ENCODE measurements at regions not wholly inside any gene's neighbourhood (a gene's known extent, or its start where the extent isn't known, plus 50 kb on each side); places are given as distances from the start of the nearest gene placed in this dataset.

DNA sequence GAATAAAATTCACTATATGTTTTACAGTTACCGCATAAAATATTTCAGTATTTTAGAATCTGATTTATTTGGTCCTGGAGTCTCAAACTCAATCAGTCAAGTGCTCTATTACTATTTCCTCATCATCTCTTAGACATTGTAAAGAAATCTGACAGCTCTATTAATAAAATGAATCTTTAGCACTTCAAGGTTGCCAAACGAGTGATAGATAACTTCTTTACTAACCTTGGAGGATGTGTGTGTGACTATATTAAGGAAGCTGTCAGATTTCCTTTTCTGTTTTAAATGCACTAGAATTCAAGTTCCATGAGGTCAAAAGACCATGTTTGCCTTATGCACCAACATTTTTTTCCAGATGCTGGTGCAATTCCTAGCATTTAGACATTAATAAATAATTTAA is 389.8 kb upstream of the AZI2 start:
- Histone ChIP-seq H3K36me3 (no peaks in the 10 kb centered on the region), H3K4me1 (ENCODE audit: control insufficient read depth in 1 of 2, low read depth in 2 of 2) (peaks cover 0 to 16% of the 10 kb centered on the region in 2 donors), H3K27me3 (replicated peaks; ENCODE audit: insufficient read depth) (no peaks in the 10 kb centered on the region), H3K4me3 (no peak overlapping the region), H3K9me3 (no peaks in the 10 kb centered on the region), H3K27ac (no peak overlapping the region)
- DNase-seq (ENCODE audit: low spot score) (no peak), ATAC-seq (ENCODE audit: insufficient number of reproducible peaks, low FRiP score, low read depth) (no peak)
- TF ChIP-seq, protein P1, sequence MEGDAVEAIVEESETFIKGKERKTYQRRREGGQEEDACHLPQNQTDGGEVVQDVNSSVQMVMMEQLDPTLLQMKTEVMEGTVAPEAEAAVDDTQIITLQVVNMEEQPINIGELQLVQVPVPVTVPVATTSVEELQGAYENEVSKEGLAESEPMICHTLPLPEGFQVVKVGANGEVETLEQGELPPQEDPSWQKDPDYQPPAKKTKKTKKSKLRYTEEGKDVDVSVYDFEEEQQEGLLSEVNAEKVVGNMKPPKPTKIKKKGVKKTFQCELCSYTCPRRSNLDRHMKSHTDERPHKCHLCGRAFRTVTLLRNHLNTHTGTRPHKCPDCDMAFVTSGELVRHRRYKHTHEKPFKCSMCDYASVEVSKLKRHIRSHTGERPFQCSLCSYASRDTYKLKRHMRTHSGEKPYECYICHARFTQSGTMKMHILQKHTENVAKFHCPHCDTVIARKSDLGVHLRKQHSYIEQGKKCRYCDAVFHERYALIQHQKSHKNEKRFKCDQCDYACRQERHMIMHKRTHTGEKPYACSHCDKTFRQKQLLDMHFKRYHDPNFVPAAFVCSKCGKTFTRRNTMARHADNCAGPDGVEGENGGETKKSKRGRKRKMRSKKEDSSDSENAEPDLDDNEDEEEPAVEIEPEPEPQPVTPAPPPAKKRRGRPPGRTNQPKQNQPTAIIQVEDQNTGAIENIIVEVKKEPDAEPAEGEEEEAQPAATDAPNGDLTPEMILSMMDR (IDR thresholded peaks at IDR 0.05) = no peak

DNA sequence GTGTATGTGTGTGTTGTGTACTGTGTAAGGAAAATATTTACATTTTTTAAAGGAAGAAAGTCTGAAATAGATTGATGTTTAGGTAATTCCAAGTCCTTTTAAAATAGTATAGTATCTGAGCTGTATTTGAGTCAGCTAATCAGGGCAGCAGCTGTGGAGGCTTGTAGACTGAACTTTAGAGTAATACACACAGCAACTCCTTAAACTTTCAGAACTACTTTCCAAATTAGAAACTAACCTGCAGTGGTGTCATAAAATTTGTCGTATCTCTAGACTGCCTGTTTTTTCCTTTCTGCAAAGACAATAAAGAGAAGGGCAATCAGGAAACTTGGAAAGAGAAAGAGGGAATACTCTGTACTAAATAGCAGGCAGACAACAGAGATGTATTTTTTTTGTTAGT is 391.0 kb upstream of the AZI2 start:
- DNase-seq (ENCODE audit: low spot score) (no peak), ATAC-seq (ENCODE audit: insufficient number of reproducible peaks, low FRiP score, low read depth) (no peak)
- Histone ChIP-seq H3K4me3 (no peak overlapping the region), H3K4me1 (ENCODE audit: control insufficient read depth in 1 of 2, low read depth in 2 of 2) (peaks cover 0 to 28% of the 10 kb centered on the region in 2 donors), H3K36me3 (no peaks in the 10 kb centered on the region), H3K9me3 (no peaks in the 10 kb centered on the region), H3K27ac (no peak overlapping the region), H3K27me3 (replicated peaks; ENCODE audit: insufficient read depth) (no peaks in the 10 kb centered on the region)
- TF ChIP-seq, protein P1 (IDR thresholded peaks at IDR 0.05) = no peak

DNA sequence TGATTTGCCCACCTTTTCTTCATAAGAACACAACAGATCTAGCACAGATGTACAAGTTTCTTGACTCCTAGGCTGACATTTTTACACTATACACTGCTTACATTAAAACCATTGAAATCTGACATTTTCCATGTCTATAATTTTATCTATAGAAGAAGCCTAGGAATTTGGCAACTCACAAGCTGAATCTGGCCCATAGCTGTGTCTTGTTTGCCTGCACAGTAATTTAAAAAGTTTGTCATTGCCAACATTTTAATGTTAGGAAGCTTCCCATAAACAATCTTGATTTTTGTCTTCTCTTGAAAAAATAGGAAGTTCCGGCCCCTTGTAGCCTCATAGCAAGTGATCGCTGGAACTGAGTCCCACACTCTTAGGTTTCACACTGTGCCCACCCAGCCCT is 394.6 kb upstream of the AZI2 start:
- H3K36me3 ChIP-seq = no peaks in the 10 kb centered on the region
- H3K27ac ChIP-seq = no peak overlapping the region
- H3K9me3 ChIP-seq = no peaks in the 10 kb centered on the region
- ATAC-seq (ENCODE audit: insufficient number of reproducible peaks, low FRiP score, low read depth) = no peak
- no peak overlapping the region for H3K4me3 ChIP-seq
- H3K27me3 ChIP-seq (replicated peaks; ENCODE audit: insufficient read depth) = no peaks in the 10 kb centered on the region
- H3K4me1 ChIP-seq (ENCODE audit: control insufficient read depth in 1 of 2, low read depth in 2 of 2) = peaks cover 0 to 44% of the 10 kb centered on the region in 2 donors
- TF ChIP-seq, protein P1 (IDR thresholded peaks at IDR 0.05) = no peak
- no peak for DNase-seq (ENCODE audit: low spot score)

DNA sequence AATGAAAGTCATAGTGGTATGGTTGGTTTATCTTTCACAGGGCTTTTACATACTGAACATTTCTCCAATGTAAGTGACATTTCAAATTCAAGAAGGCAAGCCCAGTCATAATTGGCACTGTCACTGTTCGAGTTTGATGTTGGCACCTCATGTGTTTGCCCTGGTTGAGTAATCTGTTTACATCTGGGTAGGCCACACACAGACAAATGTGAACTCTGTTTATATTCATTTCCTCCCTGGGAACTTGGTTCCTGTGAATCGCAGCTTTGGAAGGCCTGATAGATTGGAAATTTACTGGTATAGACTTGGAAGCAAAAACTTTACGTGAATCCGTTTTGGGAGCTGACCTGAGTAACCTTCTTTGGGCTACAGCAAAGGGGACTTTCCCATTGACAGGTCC is 395.2 kb upstream of the AZI2 start:
- ATAC-seq (ENCODE audit: insufficient number of reproducible peaks, low FRiP score, low read depth) (no peak), DNase-seq (ENCODE audit: low spot score) (no peak)
- H3K36me3 ChIP-seq = no peaks in the 10 kb centered on the region
- no peak overlapping the region for H3K27ac ChIP-seq
- TF ChIP-seq, protein P1 (IDR thresholded peaks at IDR 0.05) = no peak
- H3K27me3 ChIP-seq (replicated peaks; ENCODE audit: insufficient read depth) = no peaks in the 10 kb centered on the region
- H3K4me3 ChIP-seq = no peak overlapping the region
- no peaks in the 10 kb centered on the region for H3K9me3 ChIP-seq
- peaks cover 0 to 44% of the 10 kb centered on the region in 2 donors for H3K4me1 ChIP-seq (ENCODE audit: control insufficient read depth in 1 of 2, low read depth in 2 of 2)

DNA sequence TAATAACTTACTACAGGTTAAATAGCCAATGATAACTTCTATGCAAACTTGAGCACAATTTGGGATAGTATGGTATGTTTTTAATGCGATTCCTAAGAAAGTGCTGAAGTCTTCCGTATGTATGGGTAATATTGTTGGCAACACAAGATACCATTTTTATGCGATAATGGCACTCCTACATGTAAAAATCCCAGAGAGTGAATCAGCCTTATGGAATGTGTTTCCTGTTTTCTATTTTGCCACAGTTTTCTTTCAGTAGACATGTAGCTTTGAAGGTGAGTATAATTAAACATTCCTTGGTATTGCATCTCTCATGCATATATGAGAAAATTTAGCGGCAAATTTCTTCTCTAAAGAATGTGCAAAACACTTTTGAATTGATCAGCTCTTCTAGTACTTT is 396.8 kb upstream of the AZI2 start:
- ATAC-seq (ENCODE audit: insufficient number of reproducible peaks, low FRiP score, low read depth) (no peak), DNase-seq (ENCODE audit: low spot score) (no peak)
- H3K27ac ChIP-seq = no peak overlapping the region
- H3K27me3 ChIP-seq (replicated peaks; ENCODE audit: insufficient read depth) = no peaks in the 10 kb centered on the region
- H3K4me3 ChIP-seq = no peak overlapping the region
- no peaks in the 10 kb centered on the region for H3K36me3 ChIP-seq
- peaks cover 0 to 39% of the 10 kb centered on the region in 2 donors for H3K4me1 ChIP-seq (ENCODE audit: control insufficient read depth in 1 of 2, low read depth in 2 of 2)
- H3K9me3 ChIP-seq = peaks cover under 1% of the 10 kb centered on the region
- TF ChIP-seq, protein P1 (IDR thresholded peaks at IDR 0.05) = no peak
